K562 (cell line): ENCODE measurements at regions not wholly inside any gene's neighbourhood (a gene's known extent, or its start where the extent isn't known, plus 50 kb on each side); places are given as distances from the start of the nearest gene placed in this dataset.

Experiments
- ATAC-seq: fragments of 200-7000 bp; cut with Tn5 transposase; 3 replicates; pipeline ENCODE4 v1.9.1; 2020; ENCODE audit warnings: moderate library complexity
- BruUV-seq: library from RNA; stranded (reverse); fragments of 400-500 nt; replicated peaks from 2 replicates; lab custom pipeline; 2021; lab: Mats Ljungman, UMichigan
- CTCF ChIA-PET: fragments of 300-600 bp; formaldehyde crosslinking; extraction: SDS; loops from one replicate; lab custom pipeline; 2021; ENCODE audit warnings: low intra/inter-chr PET ratio; lab: Yijun Ruan, JAX
- POLR2A ChIA-PET: fragments of 300-600, 350-650 bp; sonication (Branson Sonifier 250); formaldehyde crosslinking; extraction: SDS; loops from one replicate; lab custom pipeline; 2021; ENCODE audit warnings: antibody characterized with exemption, inconsistent platforms; lab: Yijun Ruan, JAX
- DNase-seq, 4 experiments: peaks; one replicate each; pipeline versions ENCODE4 v3.0.0 to v3.0.0-alpha.2; 2011 to 2018; ENCODE audit warnings: low spot score in 3 of 4, mixed read lengths in 3 of 4; ENCODE audit errors: extremely low read depth in 1 of 4
- FAIRE-seq: peaks from 2 replicates; lab custom pipeline; 2011; peaks lifted over from hg19 to GRCh38; lab: Jason Lieb, UNC
- H2AFZ ChIP-seq: 2 replicates; pipeline ENCODE4 v1.6.0; 2011; ENCODE audit warnings: low read depth, low read length, control low read depth, inconsistent platforms
- H3K27ac ChIP-seq: fragments of 200-600 bp; 3 replicates; pipeline ENCODE4 v1.8.0; 2011; ENCODE audit warnings: low read depth, mild to moderate bottlenecking, control low read depth, inconsistent platforms, low read length, moderate library complexity, mixed read lengths; ENCODE audit errors: extremely low read depth
- H3K27me3 ChIP-seq, 2 experiments: fragments of 300-600 bp in 1 of 2; 2 replicates in 1 of 2; 3 replicates in 1 of 2; pipeline versions ENCODE4 v1.6.0 to v1.8.0; 2011; ENCODE audit warnings: inconsistent platforms in 2 of 2, low read length in 2 of 2, mild to moderate bottlenecking in 1 of 2, mixed read lengths in 1 of 2, moderate library complexity in 1 of 2; ENCODE audit not compliant: control insufficient read depth in 2 of 2, insufficient read depth in 2 of 2
- H3K36me3 ChIP-seq: fragments of 300-600 bp; 3 replicates; pipeline ENCODE4 v1.8.0; 2011; ENCODE audit warnings: mild to moderate bottlenecking, low read length, inconsistent platforms; ENCODE audit not compliant: control insufficient read depth, insufficient read depth
- H3K4me1 ChIP-seq, 2 experiments: fragments of 200-600 bp in 1 of 2; replicated peaks in 1 of 2; 2 replicates in 1 of 2; 3 replicates in 1 of 2; pipeline versions ENCODE4 v1.5.1 to v1.8.0; 2011; ENCODE audit warnings: inconsistent platforms in 2 of 2, low read length in 2 of 2, mild to moderate bottlenecking in 1 of 2, mixed read lengths in 1 of 2, moderate library complexity in 1 of 2; ENCODE audit not compliant: control insufficient read depth in 2 of 2, insufficient read depth in 2 of 2
- H3K4me2 ChIP-seq: 2 replicates; pipeline ENCODE4 v1.6.1; 2011; ENCODE audit warnings: low read length, control low read depth, inconsistent platforms, mixed read lengths; ENCODE audit not compliant: insufficient read depth
- H3K4me3 ChIP-seq: fragments of 200-600 bp; sonication (generic), shearing (Covaris generic); 2 replicates; pipeline ENCODE4 v1.5.1; 2016; ENCODE audit warnings: control low read depth, inconsistent platforms
- H3K79me2 ChIP-seq: fragments of 200-600 bp; 3 replicates; pipeline ENCODE4 v1.8.0; 2011; ENCODE audit warnings: low read length, inconsistent platforms; ENCODE audit not compliant: control insufficient read depth, insufficient read depth
- H3K9ac ChIP-seq, 2 experiments: 2 replicates each; pipeline versions ENCODE4 v1.6.0 to v1.6.1; 2011; ENCODE audit warnings: low read depth in 2 of 2, low read length in 2 of 2, control low read depth in 1 of 2, inconsistent platforms in 1 of 2, mild to moderate bottlenecking in 1 of 2, mixed read lengths in 1 of 2; ENCODE audit not compliant: insufficient read depth in 1 of 2
- H3K9me1 ChIP-seq: one replicate; pipeline ENCODE4 v1.6.0; 2011; ENCODE audit warnings: inconsistent platforms, mild to moderate bottlenecking, low read length, moderate library complexity; ENCODE audit not compliant: control insufficient read depth, insufficient read depth
- H3K9me3 ChIP-seq: replicated peaks from 2 replicates; pipeline ENCODE4 v1.5.1; 2011; ENCODE audit warnings: low read depth, low read length, inconsistent platforms; ENCODE audit not compliant: control insufficient read depth, insufficient read depth
- H4K20me1 ChIP-seq: replicated peaks from 2 replicates; pipeline ENCODE4 v1.6.1; 2011; ENCODE audit warnings: low read length, inconsistent platforms, mixed read lengths; ENCODE audit not compliant: control insufficient read depth, insufficient read depth
- ATF6 ChIP-seq: sonication (generic); formaldehyde crosslinking; IDR thresholded peaks from 2 replicates; pipeline ENCODE4 v1.4.0; 2020; ENCODE audit warnings: mild to moderate bottlenecking, missing genetic modification reagents
- DNMT1 ChIP-seq: fragments of 450-650 bp; IDR thresholded peaks from 2 replicates; pipeline ENCODE4 v1.6.1; 2016; ENCODE audit warnings: antibody characterized with exemption, mild to moderate bottlenecking
- GMEB1 ChIP-seq: fragments of 250-450 bp; sonication (Bioruptor Pico); IDR thresholded peaks from 2 replicates; pipeline ENCODE4 v1.4.0; 2020; ENCODE audit warnings: mild to moderate bottlenecking
- MBD1 ChIP-seq: fragments of 250-450 bp; sonication (Bioruptor Pico); IDR thresholded peaks from 2 replicates; pipeline ENCODE4 v1.8.0; 2022; ENCODE audit warnings: inconsistent platforms
- MCM5 ChIP-seq: fragments of 450-650 bp; IDR thresholded peaks from 2 replicates; pipeline ENCODE4 v1.6.1; 2016; ENCODE audit warnings: low read depth
- NCOA6 ChIP-seq: fragments of 450-650 bp; IDR thresholded peaks from 2 replicates; pipeline ENCODE4 v1.6.1; 2017; ENCODE audit warnings: mild to moderate bottlenecking
- PHB2 ChIP-seq: fragments of 450-650 bp; IDR thresholded peaks from 2 replicates; pipeline ENCODE4 v1.6.1; 2017; ENCODE audit warnings: low read depth
- POLR3A ChIP-seq: IDR thresholded peaks from 2 replicates; pipeline ENCODE4 v1.6.1; 2011; ENCODE audit warnings: borderline replicate concordance, mild to moderate bottlenecking, moderate library complexity; ENCODE audit not compliant: insufficient read length, insufficient read depth; ENCODE audit errors: extremely low read depth
- RBM17 ChIP-seq: fragments of 200-400 bp; formaldehyde crosslinking; IDR thresholded peaks from 2 replicates; pipeline ENCODE4 v1.6.1; 2017; ENCODE audit warnings: low read depth, mild to moderate bottlenecking, low read length, borderline replicate concordance
- ZFP91 ChIP-seq: sonication (generic); formaldehyde crosslinking; IDR thresholded peaks from 2 replicates; pipeline ENCODE4 v1.8.0; 2022; ENCODE audit warnings: mild to moderate bottlenecking, missing genetic modification reagents
- ZNF174 ChIP-seq: fragments of 250-450 bp; sonication (Bioruptor Pico); IDR thresholded peaks from 2 replicates; pipeline ENCODE4 v1.4.0; 2020; ENCODE audit warnings: mild to moderate bottlenecking
- ZNF431 ChIP-seq: sonication (generic); formaldehyde crosslinking; IDR thresholded peaks from 2 replicates; pipeline ENCODE4 v1.8.0; 2022; ENCODE audit warnings: mild to moderate bottlenecking, missing genetic modification reagents
- ZNF586 ChIP-seq: fragments of 450-650 bp; formaldehyde crosslinking; conservative IDR thresholded peaks from 2 replicates; pipeline ENCODE4 v1.4.0; 2020; ENCODE audit warnings: mild to moderate bottlenecking, moderate library complexity
- ZNF696 ChIP-seq: fragments of 250-450 bp; sonication (Bioruptor Pico); conservative IDR thresholded peaks from 2 replicates; pipeline ENCODE4 v1.4.0; 2020; ENCODE audit warnings: mild to moderate bottlenecking, moderate library complexity
- WGBS: fragments of 100-300 bp; shearing (Covaris generic); methylation state at CpG from one replicate; pipeline ENCODE4 v1.1.6; 2016; ENCODE audit warnings: low coverage, mixed read lengths; ENCODE audit not compliant: insufficient coverage; ENCODE audit errors: missing lambda C conversion rate; 5-methylcytosine and 5-hydroxymethylcytosine counted together
- in situ Hi-C: fragments of 300-500 bp; cut with MboI; formaldehyde crosslinking; loops from 4 replicates; pipeline ENCODE4 v1.15.0; 2018; ENCODE audit warnings: inconsistent platforms, mixed read lengths
- intact Hi-C: fragments of 100-400 bp; cut with micrococcal nuclease; formaldehyde crosslinking; loops from 2 replicates; pipeline ENCODE4 v1.14.2; 2022

GRCh38 chr3:102255736-102256135, 179.1 kb upstream of the ZPLD1 start:
- Histone ChIP-seq H2AFZ (no peak overlapping the region), H4K20me1 (no peaks in the 10 kb centered on the region), H3K9me1 (no peaks in the 10 kb centered on the region), H3K27ac (no peak overlapping the region), H3K4me3 (no peak overlapping the region), H3K9me3 (no peaks in the 10 kb centered on the region), H3K79me2 (no peaks in the 10 kb centered on the region), H3K27me3 (no peaks in the 10 kb centered on the region), H3K4me2 (no peak overlapping the region), H3K36me3 (no peaks in the 10 kb centered on the region), H3K4me1 (no peaks in the 10 kb centered on the region), H3K9ac (no peak overlapping the region)
- 0% methylated on average over 1 of the region's 1 CpG for WGBS
- ChIA-PET POLR2A (no interaction called here), CTCF (no interaction called here)
- in situ Hi-C loops: no loop called here
- no peak for DNase-seq
- FAIRE-seq: no peak
- intact Hi-C loops: no loop called here
- BruUV-seq: no TSS peak
- ATAC-seq: no peak
- TF ChIP-seq RBM17: no peak
- no peak for TF ChIP-seq GMEB1
- no peak for TF ChIP-seq ZNF174
- no peak for TF ChIP-seq MBD1 (CRISPR knock-in tag)
- TF ChIP-seq ATF6 (CRISPR knock-in tag): no peak
- no peak for TF ChIP-seq PHB2
- no peak for TF ChIP-seq ZNF586
- TF ChIP-seq ZNF696 (CRISPR knock-in tag): no peak
- no peak for TF ChIP-seq ZFP91 (CRISPR knock-in tag)
- no peak for TF ChIP-seq ZNF431 (CRISPR knock-in tag)
- no peak for TF ChIP-seq NCOA6
- TF ChIP-seq POLR3A: no peak
- TF ChIP-seq DNMT1: no peak
- no peak for TF ChIP-seq MCM5
